ENCODE measurements at regions not wholly inside any gene's neighbourhood (a gene's known extent, or its start where the extent isn't known, plus 50 kb on each side); places are given as distances from the start of the nearest gene placed in this dataset.

DNA sequence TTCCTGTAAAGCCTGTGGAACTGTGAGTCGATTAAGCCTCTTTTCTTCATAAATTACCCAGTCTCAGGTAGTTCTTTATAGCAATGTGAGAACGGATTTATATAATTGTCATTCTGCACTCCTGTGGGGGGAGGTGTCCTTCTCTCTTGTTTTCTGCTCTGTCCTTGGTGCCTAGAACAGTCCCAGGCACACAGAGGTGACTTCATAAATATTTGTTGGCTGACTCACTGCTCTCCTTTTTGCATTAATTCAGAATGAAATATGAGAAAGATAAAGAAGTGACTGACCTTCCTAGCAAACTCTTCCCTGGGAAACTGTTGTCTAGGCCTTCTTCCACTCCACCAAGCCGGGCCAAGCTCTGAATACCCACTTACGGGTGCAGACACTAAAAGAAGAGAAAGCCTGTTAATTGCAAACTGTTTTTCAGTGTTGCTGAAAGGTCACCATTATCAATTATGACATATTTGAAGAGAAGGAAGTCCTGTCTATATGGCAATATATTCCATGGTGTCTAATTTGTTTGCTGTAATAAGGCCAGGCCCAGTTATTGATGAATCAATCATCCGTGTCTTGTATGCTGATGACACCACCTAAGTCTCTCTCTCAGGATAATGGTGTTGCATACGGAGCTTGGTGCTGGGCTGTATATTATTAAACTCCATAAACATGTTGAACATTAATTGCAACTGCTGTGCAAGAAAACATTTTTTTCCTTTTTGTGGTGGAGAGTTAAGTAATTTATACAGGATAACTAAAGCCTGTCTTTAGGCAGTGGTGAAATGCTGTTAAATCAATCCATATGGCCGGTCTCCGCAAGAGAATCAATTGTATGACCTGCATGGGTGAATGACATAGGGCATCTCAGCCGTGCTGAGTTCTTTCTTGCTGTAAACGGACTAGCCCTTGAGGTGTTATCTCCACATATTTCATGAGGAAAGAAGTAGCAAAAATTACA lies 567.5 kb downstream of the SLC4A3 start:
- Mint-ChIP-seq H3K27me3 (ENCODE audit: low read depth) (no peaks in the 10 kb centered on the region), H3K4me1 (ENCODE audit: low read depth) (no peaks in the 10 kb centered on the region), H3K27ac (no peak overlapping the region), H3K9me3 (ENCODE audit: insufficient read depth) (peaks cover 6% of the 10 kb centered on the region), H3K4me3 (no peak overlapping the region), H3K36me3 (ENCODE audit: low read depth) (no peaks in the 10 kb centered on the region)
- ChIA-PET POLR2A (no interaction called here), CTCF (no interaction called here)
- ATAC-seq: no peak
- DNase-seq: no peak

DNA sequence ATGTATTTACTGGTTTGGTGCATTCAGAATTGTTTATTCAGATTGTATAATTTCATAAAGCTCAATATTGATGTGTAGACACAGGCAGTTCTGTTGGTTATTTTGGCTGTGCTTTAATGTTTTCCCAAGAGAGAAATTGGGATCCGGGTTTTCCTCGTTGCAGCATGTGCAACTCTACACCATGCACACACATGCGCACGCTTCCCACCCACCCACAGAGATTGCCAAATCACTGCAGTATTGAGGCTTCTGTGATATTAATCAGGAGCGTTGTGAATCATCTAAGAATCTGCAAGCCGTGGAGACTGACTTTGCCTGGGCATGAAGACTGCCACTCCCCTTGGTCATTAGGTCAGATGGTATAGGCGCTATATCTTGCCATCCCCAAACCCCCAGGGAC lies 571.5 kb downstream of the SLC4A3 start:
- DNase-seq (no peak), ATAC-seq (no peak)
- Mint-ChIP-seq H3K27ac (no peak overlapping the region), H3K27me3 (ENCODE audit: low read depth) (no peaks in the 10 kb centered on the region), H3K36me3 (ENCODE audit: low read depth) (no peaks in the 10 kb centered on the region), H3K4me3 (no peak overlapping the region), H3K9me3 (ENCODE audit: insufficient read depth) (no peaks in the 10 kb centered on the region), H3K4me1 (ENCODE audit: low read depth) (no peaks in the 10 kb centered on the region)
- CTCF ChIA-PET: no interaction called here
- POLR2A ChIA-PET: no interaction called here

DNA sequence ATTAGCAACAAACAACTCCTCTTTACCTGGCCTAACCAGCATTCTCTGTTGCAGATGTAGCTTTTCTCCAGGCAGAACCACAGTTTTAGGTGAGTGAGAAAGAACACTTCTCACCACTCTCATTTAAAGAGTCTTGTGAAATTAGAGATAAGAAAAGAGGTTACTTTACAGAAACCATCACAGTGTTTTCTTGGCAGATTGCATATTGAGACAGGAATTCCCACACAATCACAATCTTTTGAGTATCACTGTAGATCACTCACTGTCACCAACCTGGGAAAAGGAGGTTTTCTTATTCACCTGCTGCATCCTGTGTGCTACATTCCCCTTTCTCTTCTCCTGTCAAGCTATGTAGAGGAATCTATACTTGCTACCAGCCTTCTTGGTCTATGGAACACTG lies 574.6 kb downstream of the SLC4A3 start:
- CTCF ChIA-PET: no interaction called here

DNA sequence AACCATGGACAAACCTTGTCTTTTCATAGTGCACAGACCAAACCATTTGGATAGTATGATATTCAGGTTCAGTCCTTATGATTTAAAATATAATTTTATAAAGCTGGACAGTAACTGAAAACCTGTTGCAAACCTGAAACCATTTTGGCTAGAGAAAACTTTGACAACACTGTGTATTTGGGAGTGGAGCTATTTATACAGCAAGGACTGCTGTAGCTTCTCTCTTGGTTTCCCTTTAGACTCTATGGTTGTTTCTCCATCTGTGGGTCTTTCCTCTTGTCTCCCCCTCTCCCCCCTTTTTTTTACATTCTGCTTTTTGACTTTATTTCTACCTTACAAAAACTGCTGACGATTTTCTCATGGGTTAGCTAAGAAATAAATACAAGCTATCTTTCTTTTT lies 581.7 kb downstream of the SLC4A3 start:
- H3K9me3 Mint-ChIP-seq (ENCODE audit: insufficient read depth): no peaks in the 10 kb centered on the region
- ATAC-seq: no peak
- no peaks in the 10 kb centered on the region for H3K36me3 Mint-ChIP-seq (ENCODE audit: low read depth)
- no peak overlapping the region for H3K4me3 Mint-ChIP-seq
- H3K4me1 Mint-ChIP-seq (ENCODE audit: low read depth): no peaks in the 10 kb centered on the region
- CTCF ChIA-PET: no interaction called here
- DNase-seq: no peak
- POLR2A ChIA-PET: no interaction called here
- H3K27me3 Mint-ChIP-seq (ENCODE audit: low read depth): no peaks in the 10 kb centered on the region
- H3K27ac Mint-ChIP-seq: no peak overlapping the region

More for the DNA sequence above, 574.6 kb downstream of the SLC4A3 start:
- no peaks in the 10 kb centered on the region for H3K27me3 Mint-ChIP-seq (ENCODE audit: low read depth)
- no peak for ATAC-seq
- no peak overlapping the region for H3K4me3 Mint-ChIP-seq
- no peak for DNase-seq
- no peaks in the 10 kb centered on the region for H3K4me1 Mint-ChIP-seq (ENCODE audit: low read depth)
- no peaks in the 10 kb centered on the region for H3K9me3 Mint-ChIP-seq (ENCODE audit: insufficient read depth)
- H3K36me3 Mint-ChIP-seq (ENCODE audit: low read depth): no peaks in the 10 kb centered on the region
- no peak overlapping the region for H3K27ac Mint-ChIP-seq
- POLR2A ChIA-PET: no interaction called here

- CTCF ChIA-PET: no interaction called here
- ATAC-seq (no peak), DNase-seq (no peak)
- POLR2A ChIA-PET: no interaction called here
- Mint-ChIP-seq H3K27ac (no peak overlapping the region), H3K27me3 (ENCODE audit: low read depth) (no peaks in the 10 kb centered on the region), H3K36me3 (ENCODE audit: low read depth) (no peaks in the 10 kb centered on the region), H3K4me3 (no peak overlapping the region), H3K9me3 (ENCODE audit: insufficient read depth) (no peaks in the 10 kb centered on the region), H3K4me1 (ENCODE audit: low read depth) (no peaks in the 10 kb centered on the region)
These were observed 582.3 kb downstream of the SLC4A3 start for GRCh38 chr2:220209751-220210150.

GRCh38 chr2:220212296-220213080 lies 585.1 kb downstream of the SLC4A3 start:
- no peaks in the 10 kb centered on the region for H3K27me3 Mint-ChIP-seq (ENCODE audit: low read depth)
- H3K9me3 Mint-ChIP-seq (ENCODE audit: insufficient read depth): no peaks in the 10 kb centered on the region
- H3K27ac Mint-ChIP-seq: no peak overlapping the region
- H3K4me3 Mint-ChIP-seq: no peak overlapping the region
- ATAC-seq: no peak
- no peaks in the 10 kb centered on the region for H3K4me1 Mint-ChIP-seq (ENCODE audit: low read depth)
- no peaks in the 10 kb centered on the region for H3K36me3 Mint-ChIP-seq (ENCODE audit: low read depth)
- no peak for DNase-seq
- ChIA-PET CTCF (no interaction called here), POLR2A (no interaction called here)

DNA sequence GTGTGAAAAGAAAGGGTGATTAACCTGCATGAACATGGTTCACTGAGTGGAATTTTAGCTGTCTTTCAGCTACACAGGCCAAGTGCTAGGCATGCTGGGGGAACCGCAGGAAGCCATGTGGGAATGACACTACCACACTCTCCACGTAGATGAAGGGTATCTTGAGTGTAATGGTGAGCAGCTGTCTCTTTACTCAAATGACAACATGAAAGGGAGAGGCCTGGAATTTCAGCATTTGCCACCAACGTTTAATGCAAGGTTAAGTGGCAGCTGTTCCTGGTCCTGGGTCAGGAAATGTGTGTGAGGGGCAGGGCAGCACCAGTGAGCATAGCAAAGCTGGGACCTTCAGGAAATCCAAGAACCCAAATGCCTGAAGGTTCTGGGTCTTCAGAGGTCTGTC lies 588.4 kb downstream of the SLC4A3 start:
- DNase-seq (no peak), ATAC-seq (no peak)
- Mint-ChIP-seq H3K27ac (no peak overlapping the region), H3K4me1 (ENCODE audit: low read depth) (no peaks in the 10 kb centered on the region), H3K36me3 (ENCODE audit: low read depth) (no peaks in the 10 kb centered on the region), H3K27me3 (ENCODE audit: low read depth) (no peaks in the 10 kb centered on the region), H3K9me3 (ENCODE audit: insufficient read depth) (no peaks in the 10 kb centered on the region), H3K4me3 (no peak overlapping the region)
- POLR2A ChIA-PET: no interaction called here
- CTCF ChIA-PET: no interaction called here

DNA sequence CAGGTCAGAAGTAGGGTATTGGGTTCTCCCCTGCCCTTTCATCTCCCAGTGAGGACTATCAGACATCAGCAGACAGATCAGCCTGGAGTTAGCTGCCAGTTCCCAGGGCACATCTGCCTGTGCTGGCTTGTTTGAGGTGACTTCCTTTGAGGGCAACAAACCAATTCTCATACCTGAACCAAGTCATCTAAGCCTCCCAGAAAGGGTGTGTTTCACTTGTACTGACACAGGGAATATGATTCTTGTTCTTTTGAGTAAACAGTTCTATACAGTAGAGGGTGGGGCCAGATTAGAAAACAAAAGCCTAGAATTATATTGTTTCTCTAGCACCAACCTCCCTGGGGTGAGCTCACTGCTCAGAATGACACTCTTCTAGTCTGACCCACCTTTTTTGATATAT lies 591.9 kb downstream of the SLC4A3 start:
- no peak overlapping the region for H3K27ac Mint-ChIP-seq
- no peaks in the 10 kb centered on the region for H3K4me1 Mint-ChIP-seq (ENCODE audit: low read depth)
- no peaks in the 10 kb centered on the region for H3K9me3 Mint-ChIP-seq (ENCODE audit: insufficient read depth)
- DNase-seq: no peak
- H3K27me3 Mint-ChIP-seq (ENCODE audit: low read depth): no peaks in the 10 kb centered on the region
- ChIA-PET CTCF (no interaction called here), POLR2A (no interaction called here)
- no peak overlapping the region for H3K4me3 Mint-ChIP-seq
- H3K36me3 Mint-ChIP-seq (ENCODE audit: low read depth): no peaks in the 10 kb centered on the region
- ATAC-seq: no peak

DNA sequence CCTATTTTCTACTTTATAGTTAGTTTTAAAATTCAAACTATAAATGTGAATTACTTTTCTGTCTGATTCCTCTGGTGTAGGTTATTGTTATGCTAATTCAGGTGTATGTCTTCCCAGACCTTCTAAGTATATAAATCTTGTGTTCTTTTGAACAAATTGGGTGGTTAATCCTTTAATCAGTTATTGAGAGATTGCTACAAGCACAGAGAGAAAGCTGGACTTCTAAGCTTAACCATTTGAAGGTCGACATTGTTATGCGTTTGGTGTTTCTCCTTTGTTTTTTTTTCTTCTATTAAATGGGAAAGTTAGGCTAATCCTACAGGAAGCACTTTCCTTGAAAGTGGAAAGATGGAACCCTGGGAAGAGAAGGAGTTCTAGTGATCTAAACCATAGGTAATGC lies 592.6 kb downstream of the SLC4A3 start:
- ATAC-seq (no peak), DNase-seq (no peak)
- Mint-ChIP-seq H3K36me3 (ENCODE audit: low read depth) (no peaks in the 10 kb centered on the region), H3K27me3 (ENCODE audit: low read depth) (no peaks in the 10 kb centered on the region), H3K4me1 (ENCODE audit: low read depth) (no peaks in the 10 kb centered on the region), H3K27ac (no peak overlapping the region), H3K9me3 (ENCODE audit: insufficient read depth) (no peaks in the 10 kb centered on the region), H3K4me3 (no peak overlapping the region)
- ChIA-PET POLR2A (no interaction called here), CTCF (no interaction called here)

DNA sequence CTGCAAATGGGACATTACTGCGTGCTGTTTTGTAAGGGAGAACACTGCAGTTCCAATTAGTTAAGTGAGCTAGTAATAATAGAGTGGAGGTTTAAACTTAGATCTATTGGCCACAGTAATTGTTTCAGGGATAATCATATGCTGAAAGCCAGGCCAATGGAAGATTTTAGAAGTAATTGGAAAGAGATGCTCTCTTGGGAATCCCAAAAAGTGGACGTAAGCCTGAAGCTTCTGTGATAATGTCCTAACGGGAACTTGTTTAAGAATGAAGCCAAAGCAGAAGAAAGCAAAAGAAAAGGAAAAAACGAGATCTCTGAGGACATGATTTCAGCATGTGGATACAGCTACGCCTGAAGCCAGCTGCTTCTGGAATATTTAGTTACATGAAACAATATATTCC lies 594.6 kb downstream of the SLC4A3 start:
- no peaks in the 10 kb centered on the region for H3K4me1 Mint-ChIP-seq (ENCODE audit: low read depth)
- no peaks in the 10 kb centered on the region for H3K9me3 Mint-ChIP-seq (ENCODE audit: insufficient read depth)
- no peak for DNase-seq
- ChIA-PET CTCF (no interaction called here), POLR2A (no interaction called here)
- H3K27me3 Mint-ChIP-seq (ENCODE audit: low read depth): no peaks in the 10 kb centered on the region
- H3K36me3 Mint-ChIP-seq (ENCODE audit: low read depth): no peaks in the 10 kb centered on the region
- ATAC-seq: no peak
- no peak overlapping the region for H3K4me3 Mint-ChIP-seq
- no peak overlapping the region for H3K27ac Mint-ChIP-seq

- Mint-ChIP-seq H3K4me1 (ENCODE audit: low read depth) (no peaks in the 10 kb centered on the region), H3K27ac (no peak overlapping the region), H3K4me3 (no peak overlapping the region), H3K36me3 (ENCODE audit: low read depth) (no peaks in the 10 kb centered on the region), H3K27me3 (ENCODE audit: low read depth) (no peaks in the 10 kb centered on the region), H3K9me3 (ENCODE audit: insufficient read depth) (no peaks in the 10 kb centered on the region)
- ATAC-seq (no peak), DNase-seq (no peak)
- CTCF ChIA-PET: no interaction called here
- POLR2A ChIA-PET: no interaction called here
These were observed 597.5 kb downstream of the SLC4A3 start for GRCh38 chr2:220224691-220225543.

DNA sequence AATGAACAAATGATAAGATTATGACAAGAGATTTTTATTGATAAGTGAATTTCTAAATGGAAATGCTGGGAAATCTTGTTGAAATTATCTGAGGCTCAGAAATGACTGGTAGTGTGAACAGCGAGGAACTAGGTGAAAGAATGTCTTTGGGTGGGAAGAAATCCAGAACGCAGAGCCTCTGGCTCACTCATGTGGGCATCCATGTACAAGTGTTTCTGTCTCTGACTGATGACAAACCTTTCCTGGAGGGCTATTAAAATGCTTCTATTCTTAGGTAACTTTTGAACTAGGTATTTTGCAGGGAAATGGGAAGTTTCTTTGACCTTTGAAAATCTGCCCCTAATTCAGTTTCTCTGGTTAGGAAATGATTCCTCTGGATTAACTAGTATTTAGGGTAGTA lies 598.6 kb downstream of the SLC4A3 start:
- ATAC-seq (no peak), DNase-seq (no peak)
- POLR2A ChIA-PET: no interaction called here
- no peaks in the 10 kb centered on the region for H3K9me3 Mint-ChIP-seq (ENCODE audit: insufficient read depth)
- no peaks in the 10 kb centered on the region for H3K36me3 Mint-ChIP-seq (ENCODE audit: low read depth)
- no peak overlapping the region for H3K27ac Mint-ChIP-seq
- no peaks in the 10 kb centered on the region for H3K27me3 Mint-ChIP-seq (ENCODE audit: low read depth)
- CTCF ChIA-PET: no interaction called here
- H3K4me1 Mint-ChIP-seq (ENCODE audit: low read depth): no peaks in the 10 kb centered on the region
- no peak overlapping the region for H3K4me3 Mint-ChIP-seq
